Tibial nerve (tissue), 4 donors: ENCODE measurements at regions not wholly inside any gene's neighbourhood (a gene's known extent, or its start where the extent isn't known, plus 50 kb on each side); places are given as distances from the start of the nearest gene placed in this dataset.

Experiments used
- CTCF ChIP-seq, 5 experiments: fragments of 200-600 bp in 3 of 5; fragments of 450-650 bp in 2 of 5; sonication (generic) in 3 of 5; IDR thresholded peaks; one replicate each; pipeline ENCODE4 v1.5.1; 2016 to 2019; ENCODE audit warnings: antibody characterized with exemption in 5 of 5, mild to moderate bottlenecking in 3 of 5, moderate library complexity in 2 of 5
- EP300 ChIP-seq, 2 donors: sonication (generic); formaldehyde crosslinking; IDR thresholded peaks; one replicate each; pipeline ENCODE4 v1.6.1; 2017; ENCODE audit warnings: antibody characterized with exemption in 2 of 2, mild to moderate bottlenecking in 1 of 2

DNA sequence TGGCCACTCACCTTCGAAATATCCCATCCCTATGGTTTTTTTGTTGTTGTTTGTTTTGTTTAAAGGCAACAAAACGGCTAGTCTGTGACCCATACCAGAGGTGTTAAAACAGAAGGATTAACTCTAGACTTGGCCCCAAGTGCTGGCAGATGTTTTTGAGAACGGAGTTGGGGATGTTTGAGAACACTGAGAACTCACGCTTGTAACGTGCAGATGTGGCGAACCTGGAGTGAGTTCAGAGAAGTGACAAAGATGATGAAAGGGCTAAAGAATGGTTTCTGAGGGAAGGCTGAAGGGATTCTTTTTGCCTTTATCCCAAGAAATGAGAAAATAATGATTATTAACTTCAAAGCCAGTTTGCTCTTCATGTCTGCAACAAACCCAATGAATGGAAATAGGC is 286.5 kb downstream of the ZNF608 start:
- TF ChIP-seq CTCF (IDR thresholded peaks at IDR 0.05) (no peak), EP300 (IDR thresholded peaks at IDR 0.05) (no peak)
